Astrocyte (in vitro differentiated cells and primary cell): ENCODE measurements at regions not wholly inside any gene's neighbourhood (a gene's known extent, or its start where the extent isn't known, plus 50 kb on each side); places are given as distances from the start of the nearest gene placed in this dataset.
A peak's percentile ranks its signal among the peaks of the same experiment; 100 is the strongest.

Experiments
- DNase-seq: peaks from one replicate; pipeline ENCODE4 v3.0.0-alpha.2; 2010; ENCODE audit warnings: low read depth
- FAIRE-seq: peaks from 2 replicates; lab custom pipeline; 2011; peaks lifted over from hg19 to GRCh38; lab: Jason Lieb, UNC
- H2AFZ ChIP-seq: 2 replicates; pipeline ENCODE4 v1.6.0; 2012; ENCODE audit warnings: low read depth, low read length, inconsistent platforms
- H3K27ac ChIP-seq: 2 replicates; pipeline ENCODE4 v1.5.1; 2011; ENCODE audit warnings: low read depth, low read length, inconsistent platforms
- H3K27me3 ChIP-seq: 2 replicates; pipeline ENCODE4 v1.6.0; 2011; ENCODE audit warnings: low read length, inconsistent platforms; ENCODE audit not compliant: insufficient read depth
- H3K36me3 ChIP-seq: 2 replicates; pipeline ENCODE4 v1.5.1; 2011; ENCODE audit warnings: low read length, inconsistent platforms; ENCODE audit not compliant: insufficient read depth
- H3K4me1 ChIP-seq: 2 replicates; pipeline ENCODE4 v1.5.1; 2011; ENCODE audit warnings: low read length, inconsistent platforms; ENCODE audit not compliant: insufficient read depth
- H3K4me2 ChIP-seq: 2 replicates; pipeline ENCODE4 v1.6.0; 2012; ENCODE audit warnings: low read length, inconsistent platforms
- H3K4me3 ChIP-seq: 2 replicates; pipeline ENCODE4 v1.5.1; 2011; ENCODE audit warnings: low read depth, mild to moderate bottlenecking, low read length, inconsistent platforms; ENCODE audit not compliant: insufficient read depth
- H3K79me2 ChIP-seq: 2 replicates; pipeline ENCODE4 v1.6.0; 2012; ENCODE audit warnings: mild to moderate bottlenecking, low read length, inconsistent platforms; ENCODE audit not compliant: insufficient read depth
- H3K9ac ChIP-seq: 2 replicates; pipeline ENCODE4 v1.6.0; 2012; ENCODE audit warnings: mild to moderate bottlenecking, low read length, inconsistent platforms
- H3K9me3 ChIP-seq: 2 replicates; pipeline ENCODE4 v1.5.1; 2012; ENCODE audit warnings: low read depth, mild to moderate bottlenecking, low read length, inconsistent platforms; ENCODE audit not compliant: insufficient read depth
- H4K20me1 ChIP-seq: 2 replicates; pipeline ENCODE4 v1.6.0; 2012; ENCODE audit warnings: low read length, inconsistent platforms; ENCODE audit not compliant: insufficient read depth
- H3K27ac Mint-ChIP-seq: one replicate; pipeline ENCODE4 v1.8.0; 2021; ENCODE audit warnings: mild to moderate bottlenecking, mixed read lengths; ENCODE audit not compliant: unreplicated experiment
- H3K27me3 Mint-ChIP-seq: one replicate; pipeline ENCODE4 v1.8.0; 2021; ENCODE audit warnings: low read depth, mixed read lengths; ENCODE audit not compliant: unreplicated experiment
- H3K36me3 Mint-ChIP-seq: one replicate; pipeline ENCODE4 v1.8.0; 2021; ENCODE audit warnings: low read depth, mixed read lengths; ENCODE audit not compliant: unreplicated experiment
- H3K4me1 Mint-ChIP-seq: one replicate; pipeline ENCODE4 v1.8.0; 2021; ENCODE audit warnings: low read depth, mixed read lengths; ENCODE audit not compliant: unreplicated experiment
- H3K4me3 Mint-ChIP-seq: one replicate; pipeline ENCODE4 v1.8.0; 2021; ENCODE audit warnings: mild to moderate bottlenecking, moderate library complexity, mixed read lengths; ENCODE audit not compliant: unreplicated experiment
- H3K9me3 Mint-ChIP-seq: one replicate; pipeline ENCODE4 v1.8.0; 2021; ENCODE audit warnings: mild to moderate bottlenecking, mixed read lengths; ENCODE audit not compliant: unreplicated experiment
- EZH2 ChIP-seq: IDR thresholded peaks from 2 replicates; pipeline ENCODE4 v1.6.1; 2012; ENCODE audit warnings: mild to moderate bottlenecking, low read length, inconsistent platforms; ENCODE audit not compliant: insufficient read depth
- TF ChIP-seq, protein P1 (sequence below): IDR thresholded peaks from 2 replicates; pipeline ENCODE4 v1.5.1; 2011; ENCODE audit warnings: low read depth, mild to moderate bottlenecking, inconsistent platforms, low read length, moderate library complexity; ENCODE audit not compliant: insufficient read depth

DNA sequence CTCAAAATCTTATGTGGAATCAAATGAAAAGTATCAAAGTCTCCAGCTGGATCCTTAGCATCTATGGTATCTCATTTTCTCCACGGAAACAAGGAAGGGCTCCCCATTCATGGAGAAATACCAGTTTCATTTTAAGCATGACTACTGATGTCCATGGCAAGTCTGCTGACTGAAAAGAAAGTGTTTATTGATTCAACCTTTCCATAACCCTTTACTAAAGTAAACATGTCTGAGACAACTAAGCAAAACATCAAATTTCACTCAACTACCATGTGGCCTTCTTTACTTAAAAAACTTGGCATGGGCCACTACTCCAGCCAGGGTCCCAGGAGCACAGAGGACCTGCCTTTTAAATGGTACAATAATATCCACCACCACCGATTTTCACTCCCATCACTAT, 928.0 kb upstream of the SOX9 start:
- no peak overlapping the region for H3K4me3 Mint-ChIP-seq

DNA sequence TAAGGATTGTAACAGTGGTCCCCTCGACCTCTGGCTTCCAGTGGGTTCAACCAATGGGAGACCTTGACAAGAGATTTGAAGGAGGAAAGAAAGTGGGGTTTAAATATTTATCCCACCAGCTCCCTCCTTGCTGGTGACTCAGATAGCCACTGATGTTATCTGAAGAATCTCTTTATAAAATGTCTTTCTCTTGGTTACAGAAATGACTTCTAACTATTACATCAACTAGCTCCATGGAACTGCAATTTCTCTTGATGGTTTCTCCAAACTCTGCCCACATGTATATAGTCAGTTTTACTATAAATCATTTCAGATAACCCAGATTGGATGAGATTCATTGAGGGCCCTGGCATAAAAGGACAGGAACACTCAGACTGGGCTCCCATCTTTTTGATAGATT, 920.2 kb upstream of the SOX9 start:
- Histone ChIP-seq H3K4me2 (no peak overlapping the region), H3K9ac (no peak overlapping the region), H3K36me3 (no peaks in the 10 kb centered on the region), H3K4me1 (no peaks in the 10 kb centered on the region), H2AFZ (no peak overlapping the region), H3K9me3 (no peaks in the 10 kb centered on the region), H4K20me1 (no peaks in the 10 kb centered on the region), H3K4me3 (no peak overlapping the region), H3K79me2 (no peaks in the 10 kb centered on the region), H3K27me3 (no peaks in the 10 kb centered on the region), H3K27ac (no peak overlapping the region)
- H3K36me3 Mint-ChIP-seq: no peaks in the 10 kb centered on the region
- TF ChIP-seq EZH2: no peak
- TF ChIP-seq, protein P1, sequence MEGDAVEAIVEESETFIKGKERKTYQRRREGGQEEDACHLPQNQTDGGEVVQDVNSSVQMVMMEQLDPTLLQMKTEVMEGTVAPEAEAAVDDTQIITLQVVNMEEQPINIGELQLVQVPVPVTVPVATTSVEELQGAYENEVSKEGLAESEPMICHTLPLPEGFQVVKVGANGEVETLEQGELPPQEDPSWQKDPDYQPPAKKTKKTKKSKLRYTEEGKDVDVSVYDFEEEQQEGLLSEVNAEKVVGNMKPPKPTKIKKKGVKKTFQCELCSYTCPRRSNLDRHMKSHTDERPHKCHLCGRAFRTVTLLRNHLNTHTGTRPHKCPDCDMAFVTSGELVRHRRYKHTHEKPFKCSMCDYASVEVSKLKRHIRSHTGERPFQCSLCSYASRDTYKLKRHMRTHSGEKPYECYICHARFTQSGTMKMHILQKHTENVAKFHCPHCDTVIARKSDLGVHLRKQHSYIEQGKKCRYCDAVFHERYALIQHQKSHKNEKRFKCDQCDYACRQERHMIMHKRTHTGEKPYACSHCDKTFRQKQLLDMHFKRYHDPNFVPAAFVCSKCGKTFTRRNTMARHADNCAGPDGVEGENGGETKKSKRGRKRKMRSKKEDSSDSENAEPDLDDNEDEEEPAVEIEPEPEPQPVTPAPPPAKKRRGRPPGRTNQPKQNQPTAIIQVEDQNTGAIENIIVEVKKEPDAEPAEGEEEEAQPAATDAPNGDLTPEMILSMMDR: no peak
- peak overlapping the region; percentile 66 for H3K27ac Mint-ChIP-seq
- no peak for DNase-seq
- peaks cover 11% of the 10 kb centered on the region for H3K4me1 Mint-ChIP-seq
- H3K4me3 Mint-ChIP-seq: no peak overlapping the region
- no peaks in the 10 kb centered on the region for H3K27me3 Mint-ChIP-seq
- FAIRE-seq: no peak
- no peaks in the 10 kb centered on the region for H3K9me3 Mint-ChIP-seq

More for the DNA sequence above, 928.0 kb upstream of the SOX9 start:
- H3K27me3 ChIP-seq: no peaks in the 10 kb centered on the region
- Mint-ChIP-seq H3K27me3 (no peaks in the 10 kb centered on the region), H3K4me1 (peaks cover 20% of the 10 kb centered on the region), H3K27ac (no peak overlapping the region), H3K36me3 (no peaks in the 10 kb centered on the region), H3K9me3 (no peaks in the 10 kb centered on the region)
- no peaks in the 10 kb centered on the region for H3K9me3 ChIP-seq
- no peak overlapping the region for H3K4me2 ChIP-seq
- TF ChIP-seq, protein P1: no peak
- no peak for TF ChIP-seq EZH2
- H3K36me3 ChIP-seq: no peaks in the 10 kb centered on the region
- H3K79me2 ChIP-seq: no peaks in the 10 kb centered on the region
- peaks cover 19% of the 10 kb centered on the region for H3K4me1 ChIP-seq
- H3K27ac ChIP-seq: no peak overlapping the region
- H3K9ac ChIP-seq: no peak overlapping the region
- no peak for FAIRE-seq
- DNase-seq: no peak
- H4K20me1 ChIP-seq: no peaks in the 10 kb centered on the region
- H3K4me3 ChIP-seq: no peak overlapping the region
- H2AFZ ChIP-seq: no peak overlapping the region

DNA sequence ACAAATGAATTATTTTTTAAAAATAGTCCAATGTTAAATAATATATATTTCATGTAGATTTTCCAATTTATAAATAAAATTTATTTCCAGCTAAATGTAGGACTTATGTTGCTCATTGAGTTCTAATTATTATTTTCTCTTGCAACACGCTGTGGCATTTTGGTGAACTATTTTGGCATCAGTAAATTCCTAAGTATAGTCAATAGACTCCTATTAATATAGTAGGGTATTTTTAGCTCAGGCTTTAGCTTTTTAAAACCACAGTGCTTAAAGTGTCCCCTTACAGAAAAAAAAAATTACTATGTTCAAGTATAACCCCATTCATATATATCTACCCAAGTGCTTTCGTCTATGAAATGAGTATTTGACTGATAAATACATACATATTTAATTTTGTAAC, 919.2 kb upstream of the SOX9 start:
- H3K27ac Mint-ChIP-seq: no peak overlapping the region
- H3K4me1 ChIP-seq: no peaks in the 10 kb centered on the region
- no peaks in the 10 kb centered on the region for H3K9me3 ChIP-seq
- H3K4me2 ChIP-seq: no peak overlapping the region
- H3K9ac ChIP-seq: no peak overlapping the region
- no peaks in the 10 kb centered on the region for H4K20me1 ChIP-seq
- no peaks in the 10 kb centered on the region for H3K36me3 ChIP-seq
- no peaks in the 10 kb centered on the region for H3K27me3 Mint-ChIP-seq
- no peaks in the 10 kb centered on the region for H3K27me3 ChIP-seq
- H3K4me3 Mint-ChIP-seq: no peak overlapping the region
- no peak for TF ChIP-seq EZH2
- TF ChIP-seq, protein P1: no peak
- H3K79me2 ChIP-seq: no peaks in the 10 kb centered on the region
- H3K9me3 Mint-ChIP-seq: no peaks in the 10 kb centered on the region
- no peak overlapping the region for H3K27ac ChIP-seq
- H3K4me3 ChIP-seq: no peak overlapping the region
- peaks cover 11% of the 10 kb centered on the region for H3K4me1 Mint-ChIP-seq
- H3K36me3 Mint-ChIP-seq: no peaks in the 10 kb centered on the region
- no peak for DNase-seq
- no peak for FAIRE-seq
- H2AFZ ChIP-seq: no peak overlapping the region
